NCI-H2081 treated with DMSO at 0.1 percent for 48 hours (cell line): ENCODE measurements at regions not wholly inside any gene's neighbourhood (a gene's known extent, or its start where the extent isn't known, plus 50 kb on each side); places are given as distances from the start of the nearest gene placed in this dataset.

Source experiments
- DNase-seq: peaks from one replicate; lab custom pipeline; 2025; lab: John Stamatoyannopoulos, UW

- no peak for DNase-seq
Measured at GRCh38 chr10:88108115-88108610, 244.7 kb downstream of the PTEN start.

GRCh38 chr10:88110355-88110754, 246.9 kb downstream of the PTEN start:
- no peak for DNase-seq

GRCh38 chr10:88110822-88111221, 247.4 kb downstream of the PTEN start:
- no peak for DNase-seq

- no peak for DNase-seq
Measured at GRCh38 chr10:88111294-88111693, 247.9 kb downstream of the PTEN start.

GRCh38 chr10:88113232-88113631, 249.8 kb downstream of the PTEN start:
- no peak for DNase-seq

GRCh38 chr10:88113657-88114272, 250.3 kb downstream of the PTEN start:
- DNase-seq, result no peak

- DNase-seq, result no peak
Measured at GRCh38 chr10:88114368-88114767, 250.9 kb downstream of the PTEN start.

GRCh38 chr10:88115407-88115806, 252.0 kb downstream of the PTEN start:
- no peak for DNase-seq

GRCh38 chr10:88115968-88116367, 252.5 kb downstream of the PTEN start:
- no peak for DNase-seq

GRCh38 chr10:88116481-88116880, 253.1 kb downstream of the PTEN start:
- no peak for DNase-seq

GRCh38 chr10:88116971-88117626, 253.7 kb downstream of the PTEN start:
- no peak for DNase-seq

- no peak for DNase-seq
Measured at GRCh38 chr10:88117869-88118632, 254.6 kb downstream of the PTEN start.

- no peak for DNase-seq
Measured at GRCh38 chr10:88118729-88119128, 255.3 kb downstream of the PTEN start.

GRCh38 chr10:88119160-88119559, 255.7 kb downstream of the PTEN start:
- no peak for DNase-seq

GRCh38 chr10:88120075-88120474, 256.6 kb downstream of the PTEN start:
- no peak for DNase-seq

- DNase-seq, result no peak
Measured at GRCh38 chr10:88120599-88121333, 257.3 kb downstream of the PTEN start.

GRCh38 chr10:88121361-88121760, 257.9 kb downstream of the PTEN start:
- DNase-seq, result no peak

- DNase-seq, result no peak
Measured at GRCh38 chr10:88122145-88122544, 258.7 kb downstream of the PTEN start.

- DNase-seq, result no peak
Measured at GRCh38 chr10:88122576-88122975, 259.2 kb downstream of the PTEN start.

GRCh38 chr10:88125766-88126165, 262.3 kb downstream of the PTEN start:
- DNase-seq, result no peak

GRCh38 chr10:88126699-88127098, 263.3 kb downstream of the PTEN start:
- DNase-seq, result no peak

- DNase-seq, result no peak
Measured at GRCh38 chr10:88127269-88127668, 263.8 kb downstream of the PTEN start.
